ENCODE measurements at regions not wholly inside any gene's neighbourhood (a gene's known extent, or its start where the extent isn't known, plus 50 kb on each side); places are given as distances from the start of the nearest gene placed in this dataset.

DNA sequence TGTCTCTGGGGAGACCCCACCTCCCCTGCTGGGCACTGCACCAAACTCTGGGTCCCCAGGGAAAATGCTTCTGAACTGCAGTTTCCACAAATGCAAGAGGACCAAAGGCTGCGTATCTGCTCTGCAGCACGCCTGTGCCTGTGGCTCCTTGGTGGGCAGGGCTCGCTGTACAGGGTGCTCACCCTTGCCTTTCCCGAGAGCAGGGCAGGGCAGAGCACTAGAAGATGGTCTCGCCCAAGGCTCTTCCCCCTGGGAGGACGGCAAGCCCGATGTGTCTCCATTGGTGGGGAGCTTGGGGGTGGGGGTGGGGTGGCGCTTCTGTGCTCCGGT lies 175.3 kb upstream of the RTL1 start:
- TF ChIP-seq, protein P1, sequence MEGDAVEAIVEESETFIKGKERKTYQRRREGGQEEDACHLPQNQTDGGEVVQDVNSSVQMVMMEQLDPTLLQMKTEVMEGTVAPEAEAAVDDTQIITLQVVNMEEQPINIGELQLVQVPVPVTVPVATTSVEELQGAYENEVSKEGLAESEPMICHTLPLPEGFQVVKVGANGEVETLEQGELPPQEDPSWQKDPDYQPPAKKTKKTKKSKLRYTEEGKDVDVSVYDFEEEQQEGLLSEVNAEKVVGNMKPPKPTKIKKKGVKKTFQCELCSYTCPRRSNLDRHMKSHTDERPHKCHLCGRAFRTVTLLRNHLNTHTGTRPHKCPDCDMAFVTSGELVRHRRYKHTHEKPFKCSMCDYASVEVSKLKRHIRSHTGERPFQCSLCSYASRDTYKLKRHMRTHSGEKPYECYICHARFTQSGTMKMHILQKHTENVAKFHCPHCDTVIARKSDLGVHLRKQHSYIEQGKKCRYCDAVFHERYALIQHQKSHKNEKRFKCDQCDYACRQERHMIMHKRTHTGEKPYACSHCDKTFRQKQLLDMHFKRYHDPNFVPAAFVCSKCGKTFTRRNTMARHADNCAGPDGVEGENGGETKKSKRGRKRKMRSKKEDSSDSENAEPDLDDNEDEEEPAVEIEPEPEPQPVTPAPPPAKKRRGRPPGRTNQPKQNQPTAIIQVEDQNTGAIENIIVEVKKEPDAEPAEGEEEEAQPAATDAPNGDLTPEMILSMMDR (IDR thresholded peaks at IDR 0.05) = no peak
- no peak for TF ChIP-seq ZFX (IDR thresholded peaks at IDR 0.05; ENCODE audit: borderline replicate concordance)

Measured in 22Rv1 (cell line).